ENCODE measurements at regions not wholly inside any gene's neighbourhood (a gene's known extent, or its start where the extent isn't known, plus 50 kb on each side); places are given as distances from the start of the nearest gene placed in this dataset.

DNA sequence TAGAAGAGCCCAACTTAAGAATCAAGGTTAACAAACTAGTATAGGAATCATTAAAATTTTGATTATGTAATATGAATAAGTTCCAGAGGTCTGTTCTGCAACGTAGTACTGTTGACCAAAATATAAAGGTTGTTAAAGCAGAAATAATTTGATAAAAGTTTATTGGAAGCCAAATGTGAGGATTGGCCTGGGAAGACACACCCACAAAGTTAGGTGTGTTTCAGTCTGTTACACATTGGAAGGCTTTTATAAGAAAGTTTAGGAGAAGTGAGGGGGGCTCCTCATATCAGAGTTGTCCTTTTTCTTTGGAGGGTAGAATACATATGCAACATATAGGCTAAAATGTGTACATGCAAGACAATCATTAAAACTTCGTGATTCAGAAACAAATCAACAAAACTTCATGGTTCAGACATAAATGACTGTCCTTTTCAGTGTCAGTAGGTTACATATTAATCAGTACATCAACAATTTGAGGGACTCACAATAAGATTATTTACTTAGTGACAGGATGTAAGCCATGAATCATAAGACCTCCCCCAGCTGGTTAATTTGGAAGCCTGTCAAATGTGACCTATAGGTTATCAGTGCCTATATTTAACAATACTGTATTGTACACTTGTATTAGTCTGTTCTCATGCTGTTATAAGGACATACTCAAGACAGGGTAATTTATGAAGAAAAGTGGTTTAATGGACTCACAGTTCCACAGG, 245.0 kb upstream of the B3GALT2 start:
- H3K9ac ChIP-seq (ENCODE audit: low read length in 3 of 3) = no peak overlapping the region
- no peak overlapping the region for H3K4me3 ChIP-seq (ENCODE audit: low read length in 3 of 3)
- H3K9me3 ChIP-seq (ENCODE audit: control insufficient read depth in 2 of 3, insufficient read depth in 1 of 3, low read length in 3 of 3) = peaks cover 0 to 11% (median 2%) of the 10 kb centered on the region in 3 donors
- H3K27ac ChIP-seq (ENCODE audit: low read depth in 2 of 2, low read length in 2 of 2) = no peak overlapping the region
- TF ChIP-seq, protein P1, sequence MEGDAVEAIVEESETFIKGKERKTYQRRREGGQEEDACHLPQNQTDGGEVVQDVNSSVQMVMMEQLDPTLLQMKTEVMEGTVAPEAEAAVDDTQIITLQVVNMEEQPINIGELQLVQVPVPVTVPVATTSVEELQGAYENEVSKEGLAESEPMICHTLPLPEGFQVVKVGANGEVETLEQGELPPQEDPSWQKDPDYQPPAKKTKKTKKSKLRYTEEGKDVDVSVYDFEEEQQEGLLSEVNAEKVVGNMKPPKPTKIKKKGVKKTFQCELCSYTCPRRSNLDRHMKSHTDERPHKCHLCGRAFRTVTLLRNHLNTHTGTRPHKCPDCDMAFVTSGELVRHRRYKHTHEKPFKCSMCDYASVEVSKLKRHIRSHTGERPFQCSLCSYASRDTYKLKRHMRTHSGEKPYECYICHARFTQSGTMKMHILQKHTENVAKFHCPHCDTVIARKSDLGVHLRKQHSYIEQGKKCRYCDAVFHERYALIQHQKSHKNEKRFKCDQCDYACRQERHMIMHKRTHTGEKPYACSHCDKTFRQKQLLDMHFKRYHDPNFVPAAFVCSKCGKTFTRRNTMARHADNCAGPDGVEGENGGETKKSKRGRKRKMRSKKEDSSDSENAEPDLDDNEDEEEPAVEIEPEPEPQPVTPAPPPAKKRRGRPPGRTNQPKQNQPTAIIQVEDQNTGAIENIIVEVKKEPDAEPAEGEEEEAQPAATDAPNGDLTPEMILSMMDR (IDR thresholded peaks at IDR 0.05; ENCODE audit: borderline replicate concordance, extremely low read depth, insufficient read depth) = no peak
- no peak for FAIRE-seq
- DNase-seq = peak in 1 of 5 donors; percentile 27
- intact Hi-C loops (cut with DNase I) = no loop called here
- no peaks in the 10 kb centered on the region for H3K4me1 ChIP-seq (ENCODE audit: control insufficient read depth in 2 of 3, insufficient read depth in 2 of 3, low read depth in 1 of 3, low read length in 3 of 3)
- no peaks in the 10 kb centered on the region for H3K27me3 ChIP-seq (ENCODE audit: control insufficient read depth, insufficient read depth, low read length)
- no peaks in the 10 kb centered on the region for H3K36me3 ChIP-seq (ENCODE audit: control insufficient read depth in 2 of 3, insufficient read depth in 3 of 3, low read length in 3 of 3)

DNA sequence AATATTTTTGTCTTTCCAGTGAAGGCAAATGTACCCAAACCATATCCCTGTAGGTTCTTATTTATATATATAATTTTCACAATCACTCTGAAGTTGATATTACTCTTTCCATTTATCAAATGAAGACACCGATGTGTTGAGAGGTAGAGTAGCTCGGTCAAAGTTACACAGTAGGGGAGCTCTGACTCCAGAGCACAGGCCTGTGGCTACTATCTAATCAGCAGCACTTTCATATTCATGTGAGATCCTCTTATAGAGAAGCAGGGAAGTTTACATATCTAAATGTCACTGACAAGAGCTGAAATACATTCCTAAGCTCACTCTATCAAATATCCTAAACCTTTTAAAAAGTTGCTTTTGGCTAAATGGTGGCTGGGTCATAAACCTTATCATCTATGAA, 241.1 kb upstream of the B3GALT2 start:
- TF ChIP-seq, protein P1 (IDR thresholded peaks at IDR 0.05; ENCODE audit: borderline replicate concordance, extremely low read depth, insufficient read depth) = no peak

DNA sequence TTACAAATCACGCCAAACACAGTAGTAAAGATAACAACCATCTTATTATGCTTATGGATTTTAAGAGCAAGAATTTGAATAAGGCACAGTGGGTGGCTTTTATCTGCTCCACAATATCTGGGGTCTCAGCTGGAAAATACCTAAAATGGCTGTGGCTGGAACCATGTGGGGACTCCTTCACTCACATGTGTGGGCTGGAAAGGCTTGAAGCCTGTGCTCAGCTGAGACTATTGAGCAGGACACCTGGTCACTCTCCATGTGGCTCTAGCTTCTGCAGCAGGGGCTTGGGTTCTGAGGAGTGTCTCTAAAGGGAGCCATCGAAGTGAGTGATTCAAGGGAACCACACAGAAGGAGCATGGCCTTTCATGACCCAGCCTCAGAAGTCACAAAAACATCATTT, 239.6 kb upstream of the B3GALT2 start:
- H3K27ac ChIP-seq (ENCODE audit: low read depth in 2 of 2, low read length in 2 of 2) = no peak overlapping the region
- H3K4me1 ChIP-seq (ENCODE audit: control insufficient read depth in 2 of 3, insufficient read depth in 2 of 3, low read depth in 1 of 3, low read length in 3 of 3) = no peaks in the 10 kb centered on the region
- FAIRE-seq (no peak), DNase-seq (peak in 1 of 5 donors; percentile 33)
- intact Hi-C loops (cut with DNase I) = no loop called here
- no peaks in the 10 kb centered on the region for H3K27me3 ChIP-seq (ENCODE audit: control insufficient read depth, insufficient read depth, low read length)
- H3K36me3 ChIP-seq (ENCODE audit: control insufficient read depth in 2 of 3, insufficient read depth in 3 of 3, low read length in 3 of 3) = no peaks in the 10 kb centered on the region
- H3K9ac ChIP-seq (ENCODE audit: low read length in 3 of 3) = no peak overlapping the region
- no peak overlapping the region for H3K4me3 ChIP-seq (ENCODE audit: low read length in 3 of 3)
- H3K9me3 ChIP-seq (ENCODE audit: control insufficient read depth in 2 of 3, insufficient read depth in 1 of 3, low read length in 3 of 3) = no peaks in the 10 kb centered on the region
- TF ChIP-seq, protein P1 (IDR thresholded peaks at IDR 0.05; ENCODE audit: borderline replicate concordance, extremely low read depth, insufficient read depth) = no peak

More for the DNA sequence above, 241.1 kb upstream of the B3GALT2 start:
- H3K4me1 ChIP-seq (ENCODE audit: control insufficient read depth in 2 of 3, insufficient read depth in 2 of 3, low read depth in 1 of 3, low read length in 3 of 3) = no peaks in the 10 kb centered on the region
- H3K9ac ChIP-seq (ENCODE audit: low read length in 3 of 3) = no peak overlapping the region
- no peak overlapping the region for H3K27ac ChIP-seq (ENCODE audit: low read depth in 2 of 2, low read length in 2 of 2)
- H3K4me3 ChIP-seq (ENCODE audit: low read length in 3 of 3) = no peak overlapping the region
- no peaks in the 10 kb centered on the region for H3K36me3 ChIP-seq (ENCODE audit: control insufficient read depth in 2 of 3, insufficient read depth in 3 of 3, low read length in 3 of 3)
- H3K27me3 ChIP-seq (ENCODE audit: control insufficient read depth, insufficient read depth, low read length) = no peaks in the 10 kb centered on the region
- intact Hi-C loops (cut with DNase I) = no loop called here
- DNase-seq (no peak), FAIRE-seq (no peak)
- H3K9me3 ChIP-seq (ENCODE audit: control insufficient read depth in 2 of 3, insufficient read depth in 1 of 3, low read length in 3 of 3) = no peaks in the 10 kb centered on the region

DNA sequence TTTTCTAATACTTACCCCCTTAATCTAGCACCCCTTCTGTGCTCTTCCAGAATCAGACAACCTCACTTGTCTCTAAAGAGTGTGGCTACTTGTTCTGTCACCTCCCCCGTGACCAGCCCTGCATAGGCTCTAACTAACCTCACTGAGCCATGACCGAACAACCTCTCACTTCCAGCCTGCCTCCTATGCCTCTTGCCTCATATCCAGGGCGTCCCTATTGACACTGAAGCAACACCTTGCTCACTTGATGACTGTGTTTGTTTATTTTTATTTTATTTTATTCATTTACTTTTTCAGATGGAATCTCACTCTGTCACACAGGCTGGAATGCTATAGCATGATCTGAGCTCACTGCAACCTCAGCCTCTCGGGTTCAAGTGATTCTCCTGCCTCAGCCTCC, 235.1 kb upstream of the B3GALT2 start:
- FAIRE-seq (no peak), DNase-seq (no peak)
- H3K27me3 ChIP-seq (ENCODE audit: control insufficient read depth, insufficient read depth, low read length) = no peaks in the 10 kb centered on the region
- no peak overlapping the region for H3K4me3 ChIP-seq (ENCODE audit: low read length in 3 of 3)
- H3K9ac ChIP-seq (ENCODE audit: low read length in 3 of 3) = no peak overlapping the region
- H3K27ac ChIP-seq (ENCODE audit: low read depth in 2 of 2, low read length in 2 of 2) = no peak overlapping the region
- no peaks in the 10 kb centered on the region for H3K36me3 ChIP-seq (ENCODE audit: control insufficient read depth in 2 of 3, insufficient read depth in 3 of 3, low read length in 3 of 3)
- intact Hi-C loops (cut with DNase I) = no loop called here
- no peaks in the 10 kb centered on the region for H3K9me3 ChIP-seq (ENCODE audit: control insufficient read depth in 2 of 3, insufficient read depth in 1 of 3, low read length in 3 of 3)
- no peaks in the 10 kb centered on the region for H3K4me1 ChIP-seq (ENCODE audit: control insufficient read depth in 2 of 3, insufficient read depth in 2 of 3, low read depth in 1 of 3, low read length in 3 of 3)
- TF ChIP-seq, protein P1 (IDR thresholded peaks at IDR 0.05; ENCODE audit: borderline replicate concordance, extremely low read depth, insufficient read depth) = no peak

Measured in kidney (tissue), 13 donors.